ENCODE measurements at regions not wholly inside any gene's neighbourhood (a gene's known extent, or its start where the extent isn't known, plus 50 kb on each side); places are given as distances from the start of the nearest gene placed in this dataset.

- no peaks in the 10 kb centered on the region for H3F3A ChIP-seq (replicated peaks; ENCODE audit: low read depth)
- no peaks in the 10 kb centered on the region for H4K20me1 ChIP-seq (replicated peaks; ENCODE audit: insufficient read depth)
- no peak overlapping the region for H3K27ac ChIP-seq (ENCODE audit: low read depth)
- H3K27me3 ChIP-seq (ENCODE audit: insufficient read depth): no peaks in the 10 kb centered on the region
- H3K4me3 ChIP-seq: no peak overlapping the region
- no peaks in the 10 kb centered on the region for H3K9me2 ChIP-seq (ENCODE audit: insufficient read depth)
- Mint-ChIP-seq H3K9me3 (peaks cover 49% of the 10 kb centered on the region), H3K27ac (no peak overlapping the region), H3K4me1 (no peaks in the 10 kb centered on the region), H3K4me3 (no peak overlapping the region), H3K36me3 (ENCODE audit: low read depth) (0 out of 3 replicates have a peak, but pooled peaks cover 3% of the 10 kb centered on the region), H3K27me3 (ENCODE audit: insufficient read depth, low read depth, poor library complexity) (no peaks in the 10 kb centered on the region)
- no peaks in the 10 kb centered on the region for H3K4me1 ChIP-seq (ENCODE audit: insufficient read depth)
- H3K79me2 ChIP-seq (replicated peaks; ENCODE audit: insufficient read depth): no peaks in the 10 kb centered on the region
- DNase-seq (ENCODE audit: low spot score) (peak; percentile 14), ATAC-seq (no peak)
- no peak overlapping the region for H2AFZ ChIP-seq
- H3K36me3 ChIP-seq (ENCODE audit: insufficient read depth): peaks cover 9% of the 10 kb centered on the region
- H3K4me2 ChIP-seq: no peak overlapping the region
- TF ChIP-seq EZH2phosphoT487 (IDR thresholded peaks at IDR 0.05; ENCODE audit: unreplicated experiment) (no peak), REST (IDR thresholded peaks at IDR 0.05; ENCODE audit: unreplicated experiment) (no peak), STAT1 (IDR thresholded peaks at IDR 0.05; ENCODE audit: unreplicated experiment) (no peak), CREB1 (CRISPR knock-in tag; IDR thresholded peaks at IDR 0.05; ENCODE audit: low read depth) (no peak), ZNF331 (CRISPR knock-in tag; IDR thresholded peaks at IDR 0.05; ENCODE audit: low read depth) (no peak), NANOG (IDR thresholded peaks at IDR 0.05; ENCODE audit: borderline replicate concordance) (no peak), POLR2AphosphoS5 (IDR thresholded peaks at IDR 0.05; ENCODE audit: low read depth) (no peak), EZH2 (IDR thresholded peaks at IDR 0.05; ENCODE audit: low read depth, unreplicated experiment) (no peak), ZNF114 (CRISPR knock-in tag; IDR thresholded peaks at IDR 0.05) (no peak), ZNF462 (CRISPR knock-in tag; IDR thresholded peaks at IDR 0.05) (no peak), ETS1 (IDR thresholded peaks at IDR 0.05) (no peak), JUNB (IDR thresholded peaks at IDR 0.05; ENCODE audit: unreplicated experiment) (no peak)
- TF ChIP-seq, protein P1, sequence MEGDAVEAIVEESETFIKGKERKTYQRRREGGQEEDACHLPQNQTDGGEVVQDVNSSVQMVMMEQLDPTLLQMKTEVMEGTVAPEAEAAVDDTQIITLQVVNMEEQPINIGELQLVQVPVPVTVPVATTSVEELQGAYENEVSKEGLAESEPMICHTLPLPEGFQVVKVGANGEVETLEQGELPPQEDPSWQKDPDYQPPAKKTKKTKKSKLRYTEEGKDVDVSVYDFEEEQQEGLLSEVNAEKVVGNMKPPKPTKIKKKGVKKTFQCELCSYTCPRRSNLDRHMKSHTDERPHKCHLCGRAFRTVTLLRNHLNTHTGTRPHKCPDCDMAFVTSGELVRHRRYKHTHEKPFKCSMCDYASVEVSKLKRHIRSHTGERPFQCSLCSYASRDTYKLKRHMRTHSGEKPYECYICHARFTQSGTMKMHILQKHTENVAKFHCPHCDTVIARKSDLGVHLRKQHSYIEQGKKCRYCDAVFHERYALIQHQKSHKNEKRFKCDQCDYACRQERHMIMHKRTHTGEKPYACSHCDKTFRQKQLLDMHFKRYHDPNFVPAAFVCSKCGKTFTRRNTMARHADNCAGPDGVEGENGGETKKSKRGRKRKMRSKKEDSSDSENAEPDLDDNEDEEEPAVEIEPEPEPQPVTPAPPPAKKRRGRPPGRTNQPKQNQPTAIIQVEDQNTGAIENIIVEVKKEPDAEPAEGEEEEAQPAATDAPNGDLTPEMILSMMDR (conservative IDR thresholded peaks at IDR 0.05; ENCODE audit: low read depth in 2 of 2): no peak
These were observed 173.7 kb downstream of the PWWP3B start for GRCh38 chrX:106341823-106342222.

Measured in GM23338 (cell line).